Epithelial cell of proximal tubule (primary cell): ENCODE measurements at regions not wholly inside any gene's neighbourhood (a gene's known extent, or its start where the extent isn't known, plus 50 kb on each side); places are given as distances from the start of the nearest gene placed in this dataset.
"Not testable (repeated sequence)": the region's sequence is repeated elsewhere in the genome, so short reads cannot be mapped to it uniquely, and the experiment has no call there.

Source experiments
- DNase-seq: peaks from one replicate; pipeline ENCODE4 v3.0.0-alpha.2; 2011; ENCODE audit warnings: low read depth
- H3K4me3 ChIP-seq: 2 replicates; pipeline ENCODE4 v1.5.1; 2011; ENCODE audit warnings: low read depth, mild to moderate bottlenecking, low read length
- CTCF ChIP-seq: conservative IDR thresholded peaks from 2 replicates; pipeline ENCODE4 v1.5.1; 2012; ENCODE audit warnings: low read depth, mild to moderate bottlenecking, low read length

GRCh38 chr11:116374085-116374484 lies 398.7 kb downstream of the BUD13 start:
- H3K4me3 ChIP-seq = no peak overlapping the region
- no peak for DNase-seq
- no peak for TF ChIP-seq CTCF

- no peak overlapping the region for H3K4me3 ChIP-seq
- no peak for TF ChIP-seq CTCF
- DNase-seq = no peak
These were observed 399.5 kb downstream of the BUD13 start for GRCh38 chr11:116373104-116373944.

- TF ChIP-seq CTCF = no peak
- no peak overlapping the region for H3K4me3 ChIP-seq
- no peak for DNase-seq
These were observed 401.6 kb downstream of the BUD13 start for GRCh38 chr11:116371146-116371545.

GRCh38 chr11:116368784-116369183 lies 404.0 kb downstream of the BUD13 start:
- no peak overlapping the region for H3K4me3 ChIP-seq
- no peak for TF ChIP-seq CTCF
- DNase-seq = no peak

GRCh38 chr11:116366980-116367645 lies 405.7 kb downstream of the BUD13 start:
- no peak for TF ChIP-seq CTCF
- no peak overlapping the region for H3K4me3 ChIP-seq
- peak; percentile 16 for DNase-seq

GRCh38 chr11:116366451-116366850 lies 406.3 kb downstream of the BUD13 start:
- H3K4me3 ChIP-seq = no peak overlapping the region
- DNase-seq = no peak
- no peak for TF ChIP-seq CTCF

- DNase-seq, H3K4me3 ChIP-seq: not testable (repeated sequence)
These were observed 407.9 kb downstream of the BUD13 start for GRCh38 chr11:116364925-116365324.
